GM21723 (cell line): ENCODE measurements at regions not wholly inside any gene's neighbourhood (a gene's known extent, or its start where the extent isn't known, plus 50 kb on each side); places are given as distances from the start of the nearest gene placed in this dataset.

Source experiments
- ATAC-seq: cut with Tn5 transposase; IDR thresholded peaks from one replicate; pipeline ENCODE4 v1.9.1; 2021; ENCODE audit warnings: mild to moderate bottlenecking, moderate library complexity; ENCODE audit not compliant: unreplicated experiment

- no peak for ATAC-seq
These were observed 87.6 kb upstream of the SLC25A26 start for GRCh38 chr3:66133050-66133757.

- no peak for ATAC-seq
These were observed 89.9 kb upstream of the MAGI1 start for GRCh38 chr3:66128623-66129022.

DNA sequence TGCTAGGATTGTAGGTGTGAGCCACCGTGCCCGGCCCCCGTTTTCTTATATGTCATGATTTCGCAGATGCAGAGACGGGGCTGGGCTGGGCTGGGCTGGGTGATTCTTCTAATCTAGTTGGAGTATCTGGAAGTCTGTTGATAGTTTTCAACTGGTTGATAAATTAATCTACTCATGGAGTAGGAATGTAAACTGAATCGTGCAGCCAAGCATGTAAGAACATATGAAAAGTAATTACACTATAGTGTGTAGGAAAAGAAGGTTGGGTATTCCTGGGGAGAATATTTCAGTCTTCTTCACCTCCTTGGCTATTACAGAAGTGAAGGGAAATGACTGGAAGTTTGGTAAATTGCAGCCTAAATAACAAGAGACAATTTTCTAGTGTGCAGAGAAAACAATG lies 82.6 kb upstream of the MAGI1 start:
- no peak for ATAC-seq

DNA sequence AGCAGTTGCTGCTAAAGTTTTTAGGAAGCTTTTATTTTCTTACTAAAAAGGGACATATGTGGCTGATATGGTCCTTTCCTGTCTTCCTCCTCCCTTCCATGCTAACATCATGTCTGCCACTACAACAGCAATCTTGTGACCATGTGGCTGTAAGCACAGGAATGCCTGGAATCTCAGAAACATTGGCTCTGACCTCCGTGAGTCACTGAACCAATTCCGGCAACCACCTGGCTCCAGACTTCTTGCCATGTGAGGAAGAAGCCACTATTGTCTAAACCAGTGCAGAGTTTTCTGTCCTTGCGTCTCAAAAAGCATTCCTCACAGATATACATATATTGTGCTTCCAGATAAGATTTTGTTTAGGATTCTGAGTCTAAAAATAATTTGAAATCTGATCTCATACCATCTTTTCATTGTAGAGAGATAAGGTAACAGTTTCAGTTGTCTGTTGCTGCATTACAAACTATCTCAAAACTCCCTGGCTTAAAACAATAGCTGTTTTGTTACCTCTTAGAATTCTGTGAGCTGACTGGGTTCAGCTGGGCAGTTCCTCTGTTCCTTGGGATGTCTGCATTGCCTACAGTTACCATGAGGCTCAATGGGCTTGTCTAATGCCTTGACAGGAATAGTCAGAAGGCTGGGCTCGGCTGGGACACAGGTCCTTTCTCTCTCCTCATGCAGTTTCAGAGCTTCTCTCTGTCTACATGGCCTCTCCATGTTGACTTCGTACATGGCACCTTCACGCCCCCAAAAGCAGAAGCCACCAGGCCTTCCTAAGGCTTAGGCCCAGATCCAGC lies 77.3 kb upstream of the MAGI1 start:
- ATAC-seq: no peak

DNA sequence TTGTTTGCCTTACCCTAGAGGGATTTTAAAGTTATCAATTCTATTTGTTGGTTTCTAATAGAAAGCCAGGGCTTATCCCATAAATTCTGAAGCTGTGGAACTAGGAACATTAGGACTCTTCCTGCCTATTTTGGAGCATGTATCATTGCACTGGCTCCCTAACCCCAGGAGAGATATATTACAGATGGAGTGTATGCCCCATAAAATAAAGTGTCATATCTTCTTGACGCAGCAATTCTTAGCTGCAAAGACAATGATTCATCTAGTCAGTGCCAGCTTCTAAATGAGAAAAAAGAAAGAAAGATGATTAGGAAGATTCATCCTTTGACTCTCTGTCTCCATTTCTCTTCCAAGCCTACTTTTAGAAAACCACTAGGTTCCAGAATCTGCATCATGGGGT lies 74.8 kb upstream of the MAGI1 start:
- no peak for ATAC-seq

DNA sequence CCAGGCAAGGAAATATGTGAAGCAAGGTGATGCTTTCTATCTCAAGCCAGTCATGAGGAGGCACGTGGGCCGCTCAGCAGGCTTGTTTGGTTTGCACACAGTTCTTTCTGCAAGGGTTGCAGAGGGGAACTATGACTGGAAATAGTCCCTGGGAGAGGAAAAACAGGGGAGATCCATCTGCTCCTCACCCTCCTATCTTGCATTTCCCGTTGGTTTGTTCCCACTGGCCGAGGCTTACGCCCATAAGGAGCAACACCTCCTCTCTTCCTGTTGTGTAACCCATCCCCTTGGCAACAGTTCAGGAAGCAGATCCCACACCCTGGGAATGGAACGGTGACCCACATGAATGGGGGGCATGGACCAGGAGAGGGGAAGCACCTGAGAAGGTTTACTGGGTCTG lies 72.1 kb upstream of the MAGI1 start:
- ATAC-seq: no peak

GRCh38 chr3:66107855-66108254 lies 69.1 kb upstream of the MAGI1 start:
- no peak for ATAC-seq

GRCh38 chr3:66106788-66107187 lies 68.1 kb upstream of the MAGI1 start:
- ATAC-seq: peak; percentile 83

GRCh38 chr3:66104535-66104934 lies 65.8 kb upstream of the MAGI1 start:
- ATAC-seq: no peak

GRCh38 chr3:66103729-66104128 lies 65.0 kb upstream of the MAGI1 start:
- no peak for ATAC-seq

GRCh38 chr3:66101901-66102300 lies 63.2 kb upstream of the MAGI1 start:
- no peak for ATAC-seq

GRCh38 chr3:66099541-66100065 lies 60.9 kb upstream of the MAGI1 start:
- ATAC-seq: no peak

GRCh38 chr3:66098436-66098835 lies 59.7 kb upstream of the MAGI1 start:
- ATAC-seq: no peak

DNA sequence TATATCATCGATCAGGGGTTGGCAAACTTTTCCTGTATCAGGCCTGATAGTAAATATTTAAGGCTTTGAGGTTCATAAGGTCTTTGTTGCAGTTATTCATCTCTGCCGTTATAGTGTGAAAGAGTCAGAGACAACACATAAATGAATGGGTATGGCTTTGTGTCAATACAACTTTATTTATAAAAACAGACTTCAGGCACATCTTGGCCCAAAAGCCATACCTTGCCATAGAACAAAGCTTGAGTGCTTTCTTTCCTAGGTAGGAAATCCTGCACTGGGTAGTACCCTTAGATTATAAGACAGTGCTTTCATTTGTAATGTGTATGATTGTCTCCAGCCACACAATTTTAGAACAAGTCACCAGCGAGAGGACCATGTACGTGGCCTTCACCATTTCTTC lies 58.9 kb upstream of the MAGI1 start:
- ATAC-seq: no peak

- ATAC-seq: no peak
These were observed 56.7 kb upstream of the MAGI1 start for GRCh38 chr3:66095295-66096001.

- ATAC-seq: peak; percentile 68
These were observed 55.3 kb upstream of the MAGI1 start for GRCh38 chr3:66093981-66094380.

GRCh38 chr3:66092175-66092995 lies 53.7 kb upstream of the MAGI1 start:
- ATAC-seq: no peak
